OCI-LY1 (cell line): ENCODE measurements at regions not wholly inside any gene's neighbourhood (a gene's known extent, or its start where the extent isn't known, plus 50 kb on each side); places are given as distances from the start of the nearest gene placed in this dataset.

Experiments
- EZH2 ChIP-seq: fragments of 200-600 bp; sonication (generic), shearing (Covaris generic); IDR thresholded peaks from 2 replicates; pipeline ENCODE4 v1.8.0; 2017; ENCODE audit warnings: borderline replicate concordance, mixed run types, mild to moderate bottlenecking, antibody characterized with exemption, low read length, moderate library complexity, mixed read lengths
- TF ChIP-seq, protein P1 (sequence below): fragments of 200-600 bp; sonication (generic), shearing (Covaris generic); IDR thresholded peaks from 2 replicates; pipeline ENCODE4 v1.5.1; 2017; ENCODE audit warnings: mild to moderate bottlenecking, antibody characterized with exemption, low read length, moderate library complexity, mixed read lengths

DNA sequence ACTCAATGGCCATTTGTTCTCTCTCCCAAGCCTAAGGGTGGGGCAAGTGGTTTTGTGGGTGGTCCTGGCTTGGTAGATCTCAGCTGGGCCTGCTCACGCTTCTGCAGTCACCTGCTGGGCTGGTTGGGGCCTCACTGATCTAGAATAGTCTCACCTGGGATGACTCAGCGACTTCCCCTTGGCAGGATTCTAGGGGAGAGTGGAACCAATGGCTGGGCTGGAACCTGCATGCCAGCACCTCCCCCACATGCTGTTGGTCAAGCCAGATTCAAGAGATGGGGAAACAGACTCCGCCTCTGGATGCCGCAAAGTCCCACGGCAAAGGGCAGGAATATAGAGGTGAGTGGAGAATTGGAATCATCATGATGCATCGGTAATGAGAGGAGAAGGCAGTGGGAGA is 292.9 kb upstream of the NPVF start:
- TF ChIP-seq, protein P1, sequence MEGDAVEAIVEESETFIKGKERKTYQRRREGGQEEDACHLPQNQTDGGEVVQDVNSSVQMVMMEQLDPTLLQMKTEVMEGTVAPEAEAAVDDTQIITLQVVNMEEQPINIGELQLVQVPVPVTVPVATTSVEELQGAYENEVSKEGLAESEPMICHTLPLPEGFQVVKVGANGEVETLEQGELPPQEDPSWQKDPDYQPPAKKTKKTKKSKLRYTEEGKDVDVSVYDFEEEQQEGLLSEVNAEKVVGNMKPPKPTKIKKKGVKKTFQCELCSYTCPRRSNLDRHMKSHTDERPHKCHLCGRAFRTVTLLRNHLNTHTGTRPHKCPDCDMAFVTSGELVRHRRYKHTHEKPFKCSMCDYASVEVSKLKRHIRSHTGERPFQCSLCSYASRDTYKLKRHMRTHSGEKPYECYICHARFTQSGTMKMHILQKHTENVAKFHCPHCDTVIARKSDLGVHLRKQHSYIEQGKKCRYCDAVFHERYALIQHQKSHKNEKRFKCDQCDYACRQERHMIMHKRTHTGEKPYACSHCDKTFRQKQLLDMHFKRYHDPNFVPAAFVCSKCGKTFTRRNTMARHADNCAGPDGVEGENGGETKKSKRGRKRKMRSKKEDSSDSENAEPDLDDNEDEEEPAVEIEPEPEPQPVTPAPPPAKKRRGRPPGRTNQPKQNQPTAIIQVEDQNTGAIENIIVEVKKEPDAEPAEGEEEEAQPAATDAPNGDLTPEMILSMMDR, result no peak
- no peak for TF ChIP-seq EZH2
